Breast epithelium (tissue), 3 donors: ENCODE measurements at regions not wholly inside any gene's neighbourhood (a gene's known extent, or its start where the extent isn't known, plus 50 kb on each side); places are given as distances from the start of the nearest gene placed in this dataset.

Source experiments
- CTCF ChIP-seq, 3 donors: fragments of 450-650 bp; IDR thresholded peaks; one replicate each; pipeline ENCODE4 v1.5.1; 2016 to 2017; ENCODE audit warnings: antibody characterized with exemption in 3 of 3, mild to moderate bottlenecking in 3 of 3, moderate library complexity in 3 of 3
- POLR2A ChIP-seq: fragments of 450-650 bp; IDR thresholded peaks from one replicate; pipeline ENCODE4 v1.6.1; 2016; ENCODE audit warnings: antibody characterized with exemption, mild to moderate bottlenecking, moderate library complexity

- TF ChIP-seq POLR2A (no peak), CTCF (IDR thresholded peaks at IDR 0.05) (no peak)
These were observed 496.2 kb downstream of the LTN1 start for GRCh38 chr21:28496517-28496916.
